ENCODE measurements at regions not wholly inside any gene's neighbourhood (a gene's known extent, or its start where the extent isn't known, plus 50 kb on each side); places are given as distances from the start of the nearest gene placed in this dataset.
"Not testable (repeated sequence)": the region's sequence is repeated elsewhere in the genome, so short reads cannot be mapped to it uniquely, and the experiment has no call there.

DNA sequence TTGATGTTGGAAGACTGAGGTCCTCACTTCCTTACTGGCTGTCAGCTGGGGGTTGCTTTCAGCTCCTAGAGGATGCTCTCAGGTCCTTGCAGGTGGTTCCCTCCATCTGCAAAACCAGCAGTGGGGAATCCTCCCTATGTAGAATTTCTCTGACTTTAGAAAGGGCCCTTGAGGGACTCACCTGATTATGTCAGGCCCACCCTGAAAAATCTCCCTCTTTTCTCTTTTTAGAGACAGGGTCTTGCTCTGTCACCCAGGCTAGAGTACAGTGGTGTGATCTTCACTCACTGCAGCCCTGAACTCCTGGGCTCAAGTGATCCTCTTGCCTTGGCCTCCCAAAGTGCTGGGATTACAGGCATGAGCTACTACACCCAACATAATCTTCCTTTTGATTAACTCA lies 102.9 kb upstream of the MCHR2 start:
- no peak for DNase-seq (ENCODE audit: low read depth)

GRCh38 chr6:100096341-100096740 lies 102.3 kb upstream of the MCHR2 start:
- no peak for DNase-seq (ENCODE audit: low read depth)

DNA sequence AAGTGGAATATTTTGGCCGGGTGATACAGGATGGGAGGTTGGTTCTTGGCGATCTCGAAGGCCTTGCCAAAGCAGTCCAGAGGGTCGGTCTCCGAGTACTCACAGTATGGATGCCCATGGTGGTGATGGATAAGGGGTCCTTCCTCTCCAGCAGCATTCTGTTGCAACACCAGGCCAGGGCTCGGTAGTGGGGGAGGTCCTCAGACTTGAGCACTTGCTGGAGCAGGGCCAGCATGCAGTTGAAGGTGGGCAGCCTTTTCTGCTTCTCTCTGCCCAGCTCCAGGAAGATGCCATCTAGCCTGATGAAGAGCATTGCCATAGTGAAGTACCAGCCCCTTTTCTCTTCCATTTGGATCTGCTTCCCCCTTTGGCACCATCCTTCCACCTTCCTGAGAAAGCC lies 99.4 kb upstream of the MCHR2 start:
- DNase-seq (ENCODE audit: low read depth), result no peak

DNA sequence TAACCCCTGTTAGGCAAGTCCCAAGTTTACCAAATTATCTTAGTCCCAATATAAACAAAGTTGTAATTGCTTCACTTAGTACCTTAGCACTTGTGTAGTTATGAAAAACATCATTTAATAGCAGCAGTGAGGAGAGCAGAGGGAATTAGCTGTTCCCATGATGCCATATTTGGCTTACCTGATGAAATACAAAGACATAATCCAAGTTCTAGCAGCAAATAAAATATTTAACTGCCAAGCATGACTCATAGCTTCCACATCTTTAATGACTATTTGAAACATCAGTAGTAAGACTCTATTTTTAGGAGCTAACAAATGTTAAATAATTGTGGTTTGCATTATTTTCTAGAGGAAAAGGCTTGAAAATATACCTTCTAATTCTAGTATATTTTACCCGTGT lies 94.0 kb upstream of the MCHR2 start:
- DNase-seq (ENCODE audit: low read depth), result no peak

DNA sequence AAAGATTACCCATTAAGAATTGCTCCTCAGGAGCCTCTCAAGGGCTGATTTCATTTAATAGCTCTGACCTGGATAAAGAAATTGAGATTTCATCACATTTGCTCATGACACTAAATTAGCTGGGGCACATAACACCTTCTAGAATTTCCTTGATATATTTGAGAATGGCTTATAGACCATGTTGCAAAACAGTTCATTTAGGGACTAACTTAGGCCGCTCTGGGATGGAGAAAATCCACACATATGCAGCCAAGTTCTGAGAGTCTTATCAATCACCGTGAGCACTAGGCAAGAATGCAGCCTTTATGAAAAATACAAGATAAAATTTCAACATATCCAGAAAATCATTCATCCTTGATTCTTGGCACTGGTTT lies 91.0 kb upstream of the MCHR2 start:
- no peak for DNase-seq (ENCODE audit: low read depth)

- DNase-seq (ENCODE audit: low read depth), result no peak
Measured at GRCh38 chr6:100084316-100084990, 90.4 kb upstream of the MCHR2 start.

GRCh38 chr6:100078509-100078908 lies 84.5 kb upstream of the MCHR2 start:
- no peak for DNase-seq (ENCODE audit: low read depth)

DNA sequence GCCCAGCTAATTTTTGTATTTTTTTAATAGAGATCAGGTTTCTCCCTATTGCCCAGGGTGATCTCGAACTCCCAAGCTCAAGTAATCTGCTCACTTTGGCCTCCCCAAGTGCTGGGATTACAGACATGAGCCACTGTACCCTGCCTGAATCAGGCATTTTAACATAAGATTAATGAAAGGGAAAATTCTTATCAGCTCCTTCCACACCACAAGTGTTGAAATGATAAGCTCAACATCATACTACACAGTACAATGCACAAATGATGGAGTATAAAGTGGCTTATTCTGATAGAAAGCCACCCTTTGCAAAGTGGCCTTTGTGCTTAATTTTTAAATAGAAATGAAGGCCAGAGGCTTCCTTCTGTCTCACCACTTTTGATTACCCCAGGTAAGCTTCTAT lies 71.3 kb upstream of the MCHR2 start:
- DNase-seq (ENCODE audit: low read depth), result no peak

GRCh38 chr6:100062621-100063020 lies 68.6 kb upstream of the MCHR2 start:
- no peak for DNase-seq (ENCODE audit: low read depth)

DNA sequence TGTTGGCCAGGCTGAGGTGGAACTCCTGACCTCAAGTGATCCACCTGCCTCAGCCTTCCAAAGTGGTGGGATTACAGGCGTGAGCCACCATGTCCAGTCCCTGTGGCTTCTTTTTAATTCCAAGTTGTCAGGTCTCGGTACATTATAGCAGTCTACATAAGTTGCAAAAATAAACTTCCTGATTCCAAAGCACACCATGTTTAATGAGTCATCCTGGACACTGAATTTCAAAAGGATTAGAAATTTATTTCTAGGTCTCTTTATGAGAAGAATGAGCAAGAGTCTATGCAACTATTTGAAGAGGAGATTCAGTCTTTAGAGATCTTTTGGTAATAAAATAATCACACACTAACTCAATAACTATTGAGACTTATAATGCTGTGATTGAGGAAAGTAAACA lies 63.9 kb upstream of the MCHR2 start:
- DNase-seq (ENCODE audit: low read depth), result no peak

GRCh38 chr6:100050550-100050949 lies 56.5 kb upstream of the MCHR2 start:
- no peak for DNase-seq (ENCODE audit: low read depth)

DNA sequence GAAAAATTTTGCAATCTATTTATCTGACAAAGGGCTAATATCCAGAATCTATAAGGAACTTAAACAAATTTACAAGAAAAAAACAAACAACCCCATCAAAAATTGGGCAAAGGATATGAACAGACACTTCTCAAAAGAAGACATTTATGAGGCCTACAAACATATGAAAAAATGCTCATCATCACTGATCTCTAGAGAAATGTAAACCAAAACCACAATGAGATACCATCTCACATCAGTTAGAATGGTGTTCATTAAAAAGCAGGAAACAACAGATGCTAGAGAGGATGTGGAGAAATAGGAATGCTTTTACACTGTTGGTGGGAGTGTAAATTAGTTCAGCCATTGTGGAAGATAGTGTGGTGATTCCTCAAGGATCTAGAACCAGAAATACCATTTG lies 49.9 kb upstream of the MCHR2 start:
- DNase-seq (ENCODE audit: low read depth), result not testable (repeated sequence)
